VCaP (cell line): ENCODE measurements at regions not wholly inside any gene's neighbourhood (a gene's known extent, or its start where the extent isn't known, plus 50 kb on each side); places are given as distances from the start of the nearest gene placed in this dataset.

Experiments
- H3K27ac ChIP-seq: fragments of 450-650 bp; 2 replicates; pipeline ENCODE4 v1.5.1; 2017
- TF ChIP-seq, protein P1 (sequence below): fragments of 450-650 bp; conservative IDR thresholded peaks from 2 replicates; pipeline ENCODE4 v1.5.1; 2017; ENCODE audit warnings: mild to moderate bottlenecking, moderate library complexity

DNA sequence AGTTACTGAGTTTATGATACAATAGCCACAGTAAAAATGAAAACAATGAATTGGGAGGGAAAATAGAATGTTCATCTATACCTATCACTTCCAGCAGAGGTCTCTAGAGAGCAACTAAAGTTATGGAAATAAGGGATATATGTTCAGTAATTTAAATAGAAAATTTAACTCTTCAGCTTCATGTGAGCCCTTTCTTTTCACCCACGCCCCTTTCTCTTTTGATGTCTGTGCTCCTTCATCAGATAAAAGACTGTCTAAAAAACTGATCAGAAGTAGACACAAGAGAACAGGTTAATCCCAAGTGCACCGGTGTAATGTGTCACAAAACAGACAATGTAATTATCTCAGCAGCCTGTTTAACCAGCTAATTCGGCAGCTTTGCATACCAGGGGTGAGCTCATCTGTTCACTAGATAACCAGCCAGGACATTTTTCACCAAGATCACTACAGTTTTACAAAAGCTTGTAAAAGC lies 238.5 kb upstream of the ERBB4 start:
- H3K27ac ChIP-seq = no peak overlapping the region
- TF ChIP-seq, protein P1, sequence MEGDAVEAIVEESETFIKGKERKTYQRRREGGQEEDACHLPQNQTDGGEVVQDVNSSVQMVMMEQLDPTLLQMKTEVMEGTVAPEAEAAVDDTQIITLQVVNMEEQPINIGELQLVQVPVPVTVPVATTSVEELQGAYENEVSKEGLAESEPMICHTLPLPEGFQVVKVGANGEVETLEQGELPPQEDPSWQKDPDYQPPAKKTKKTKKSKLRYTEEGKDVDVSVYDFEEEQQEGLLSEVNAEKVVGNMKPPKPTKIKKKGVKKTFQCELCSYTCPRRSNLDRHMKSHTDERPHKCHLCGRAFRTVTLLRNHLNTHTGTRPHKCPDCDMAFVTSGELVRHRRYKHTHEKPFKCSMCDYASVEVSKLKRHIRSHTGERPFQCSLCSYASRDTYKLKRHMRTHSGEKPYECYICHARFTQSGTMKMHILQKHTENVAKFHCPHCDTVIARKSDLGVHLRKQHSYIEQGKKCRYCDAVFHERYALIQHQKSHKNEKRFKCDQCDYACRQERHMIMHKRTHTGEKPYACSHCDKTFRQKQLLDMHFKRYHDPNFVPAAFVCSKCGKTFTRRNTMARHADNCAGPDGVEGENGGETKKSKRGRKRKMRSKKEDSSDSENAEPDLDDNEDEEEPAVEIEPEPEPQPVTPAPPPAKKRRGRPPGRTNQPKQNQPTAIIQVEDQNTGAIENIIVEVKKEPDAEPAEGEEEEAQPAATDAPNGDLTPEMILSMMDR = peak; percentile 76

DNA sequence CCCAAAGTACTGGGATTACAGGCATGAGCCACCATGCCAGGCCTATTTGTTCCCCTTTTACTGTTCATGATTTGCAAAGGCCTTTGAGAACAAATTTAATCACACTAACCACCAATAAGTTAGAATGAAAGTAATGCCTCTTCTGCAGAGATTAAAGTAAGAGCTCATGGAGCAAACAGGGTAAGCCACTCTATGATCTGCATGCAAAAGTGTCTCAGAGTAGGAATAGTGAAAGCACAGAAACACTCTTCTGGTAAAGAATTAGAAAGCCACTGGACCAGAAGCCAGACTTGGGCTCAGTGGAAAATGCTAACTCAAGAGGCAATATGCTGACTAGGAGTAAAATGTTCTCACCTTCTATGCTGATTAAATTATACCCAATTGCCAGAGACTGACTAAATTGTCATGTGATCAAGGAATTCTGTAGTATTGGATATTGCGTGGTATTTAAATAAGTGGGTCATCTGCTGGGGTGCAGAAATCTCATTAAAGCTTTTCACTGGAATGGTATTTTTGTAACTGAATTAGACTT lies 235.3 kb upstream of the ERBB4 start:
- TF ChIP-seq, protein P1 = no peak
- no peak overlapping the region for H3K27ac ChIP-seq

DNA sequence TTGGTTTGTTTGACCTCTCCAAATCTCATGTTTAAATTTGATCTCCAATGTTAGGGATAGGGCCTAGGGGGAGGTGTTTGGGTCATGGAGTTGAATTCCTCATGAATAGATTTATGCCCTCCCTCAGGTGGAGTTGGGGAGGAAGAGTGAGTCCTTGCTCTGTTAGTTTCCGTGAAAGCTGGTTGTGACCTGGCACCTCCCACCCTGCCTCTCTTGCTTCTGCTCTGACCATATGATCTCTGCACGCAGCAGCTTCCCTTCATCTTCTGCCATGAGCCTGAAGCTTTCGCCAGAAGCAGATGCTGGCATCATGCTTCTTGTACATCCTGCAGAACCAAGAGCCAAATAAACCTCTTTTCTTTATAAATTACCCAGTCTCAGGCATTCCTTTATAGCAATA lies 231.6 kb upstream of the ERBB4 start:
- H3K27ac ChIP-seq = no peak overlapping the region
- TF ChIP-seq, protein P1 = no peak

DNA sequence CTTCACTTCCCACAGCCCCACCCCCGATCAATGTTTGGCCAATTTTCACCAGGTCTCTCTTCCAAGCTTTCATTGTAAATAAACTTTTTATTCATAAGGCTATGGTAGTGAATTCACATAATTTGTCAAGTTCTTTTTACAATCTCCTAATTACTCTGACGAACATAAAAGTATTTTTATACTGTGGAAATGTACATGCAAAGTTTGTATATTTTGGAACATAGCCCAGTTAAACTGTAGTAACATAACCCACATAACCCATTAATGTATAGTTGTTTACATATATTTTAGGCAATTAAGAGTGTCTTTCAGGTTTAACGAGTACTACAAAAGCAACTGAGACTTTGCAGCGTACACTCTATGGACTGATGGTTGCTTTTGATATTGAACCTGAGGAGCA lies 228.3 kb upstream of the ERBB4 start:
- TF ChIP-seq, protein P1 = no peak
- no peak overlapping the region for H3K27ac ChIP-seq

DNA sequence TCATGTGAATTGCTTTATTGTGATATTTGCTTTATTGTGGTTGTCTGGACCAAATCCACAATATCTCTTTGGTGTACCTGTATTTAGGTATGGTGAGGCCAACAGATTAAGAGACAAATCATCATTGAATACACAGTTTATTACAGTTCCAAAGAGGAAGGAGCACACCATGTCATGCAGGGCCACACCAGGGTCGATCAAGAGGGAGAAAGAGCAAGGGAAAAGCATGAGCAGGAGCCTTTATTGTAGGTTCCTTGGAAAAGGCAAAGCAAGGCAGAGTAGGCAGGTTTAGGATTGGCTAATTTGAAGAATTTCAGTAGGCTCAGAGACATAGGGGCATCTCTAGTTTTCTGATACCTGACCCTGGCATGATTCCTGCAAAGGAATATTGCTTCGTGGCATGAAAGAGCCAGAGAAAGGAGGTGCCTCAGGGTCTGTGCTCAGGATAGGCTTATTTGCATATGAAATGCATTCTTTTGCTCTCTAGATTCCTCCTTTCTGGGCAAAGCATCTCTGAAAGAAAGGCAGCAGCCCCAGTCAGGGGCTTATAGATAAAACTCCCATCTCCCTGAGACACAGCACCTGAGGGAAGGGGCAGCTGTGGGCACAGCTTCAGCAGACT lies 214.2 kb upstream of the ERBB4 start:
- no peak overlapping the region for H3K27ac ChIP-seq
- TF ChIP-seq, protein P1 = no peak

DNA sequence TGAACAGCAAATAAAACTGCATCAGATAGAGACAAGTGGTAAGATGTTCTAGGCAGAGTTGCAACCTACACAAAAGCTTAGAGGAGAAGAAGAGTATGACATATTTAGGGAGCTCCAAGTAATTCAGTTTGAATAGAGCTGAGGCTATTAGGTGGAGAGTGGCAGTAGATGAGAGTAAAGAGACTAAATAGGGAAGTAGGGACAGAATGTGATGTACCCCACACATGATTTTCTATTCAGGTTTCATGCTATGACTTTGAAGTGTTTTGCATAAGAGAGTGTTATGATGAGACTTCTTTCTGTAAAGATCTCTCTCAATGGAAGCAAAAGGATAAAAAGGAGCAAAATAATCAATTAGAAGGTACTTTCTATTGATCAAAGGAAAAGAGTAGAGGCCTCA lies 206.8 kb upstream of the ERBB4 start:
- TF ChIP-seq, protein P1 = no peak
- H3K27ac ChIP-seq = no peak overlapping the region

DNA sequence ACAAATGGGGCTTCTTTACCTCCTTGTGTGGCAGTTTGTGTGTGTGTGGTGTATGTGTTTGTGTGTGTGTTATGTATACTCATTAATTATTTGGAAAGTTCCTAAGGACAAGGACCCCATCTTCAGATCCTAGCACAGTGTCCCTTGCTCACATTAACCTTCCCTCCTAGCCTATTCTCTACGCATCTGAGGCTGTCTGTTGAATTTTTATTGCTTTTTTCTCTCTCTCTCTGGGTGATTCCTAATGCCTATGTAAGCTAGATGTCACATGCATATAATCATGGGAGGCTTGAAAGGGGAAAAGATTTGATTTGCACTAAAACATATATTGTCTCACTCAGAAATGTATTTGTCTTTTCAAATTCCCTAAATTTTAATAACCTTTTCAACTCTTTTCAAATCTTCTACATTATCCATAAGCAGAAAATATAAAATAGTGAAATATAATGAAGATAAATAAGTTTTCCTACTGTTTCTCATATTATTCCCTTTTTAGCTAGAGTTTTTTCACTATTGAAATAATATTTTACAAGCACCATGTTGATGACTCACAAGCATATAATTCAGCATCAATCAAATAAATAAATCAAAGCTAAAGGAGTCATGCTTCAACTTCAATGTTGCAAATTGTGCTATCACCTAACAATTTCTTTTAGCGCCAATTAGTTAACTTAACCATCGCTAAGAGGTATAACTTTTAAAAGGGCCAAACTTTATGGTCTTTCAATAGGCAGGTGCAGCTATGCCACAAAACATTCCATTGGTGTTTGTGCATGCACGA lies 199.0 kb upstream of the ERBB4 start:
- no peak overlapping the region for H3K27ac ChIP-seq
- TF ChIP-seq, protein P1 = no peak
